ENCODE measurements at regions not wholly inside any gene's neighbourhood (a gene's known extent, or its start where the extent isn't known, plus 50 kb on each side); places are given as distances from the start of the nearest gene placed in this dataset.
"Not testable (repeated sequence)": the region's sequence is repeated elsewhere in the genome, so short reads cannot be mapped to it uniquely, and the experiment has no call there.

- DNase-seq (ENCODE audit: low spot score): no peak
- Mint-ChIP-seq H3K9me3 (ENCODE audit: low read depth) (peaks cover 3% of the 10 kb centered on the region), H3K27me3 (ENCODE audit: low read depth) (no peaks in the 10 kb centered on the region), H3K4me3 (ENCODE audit: unreplicated experiment) (no peak overlapping the region), H3K4me1 (ENCODE audit: low read depth) (no peaks in the 10 kb centered on the region), H3K27ac (ENCODE audit: unreplicated experiment) (no peak overlapping the region), H3K36me3 (ENCODE audit: low read depth) (no peaks in the 10 kb centered on the region)
- TF ChIP-seq CTCF (IDR thresholded peaks at IDR 0.05): no peak
These were observed 178.0 kb upstream of the SPHKAP start for GRCh38 chr2:228359473-228359872.

- Mint-ChIP-seq H3K27ac (ENCODE audit: unreplicated experiment) (no peak overlapping the region), H3K4me1 (ENCODE audit: low read depth) (no peaks in the 10 kb centered on the region), H3K27me3 (ENCODE audit: low read depth) (no peaks in the 10 kb centered on the region), H3K9me3 (ENCODE audit: low read depth) (peaks cover 5% of the 10 kb centered on the region), H3K36me3 (ENCODE audit: low read depth) (no peaks in the 10 kb centered on the region), H3K4me3 (ENCODE audit: unreplicated experiment) (no peak overlapping the region)
- TF ChIP-seq CTCF (IDR thresholded peaks at IDR 0.05): no peak
- no peak for DNase-seq (ENCODE audit: low spot score)
These were observed 174.4 kb upstream of the SPHKAP start for GRCh38 chr2:228355897-228356296.

GRCh38 chr2:228352980-228353379, 171.5 kb upstream of the SPHKAP start:
- H3K4me1 Mint-ChIP-seq (ENCODE audit: low read depth); H3K27me3 Mint-ChIP-seq (ENCODE audit: low read depth); DNase-seq (ENCODE audit: low spot score); H3K27ac Mint-ChIP-seq (ENCODE audit: unreplicated experiment); H3K9me3 Mint-ChIP-seq (ENCODE audit: low read depth); H3K36me3 Mint-ChIP-seq (ENCODE audit: low read depth); H3K4me3 Mint-ChIP-seq (ENCODE audit: unreplicated experiment): not testable (repeated sequence)

- Mint-ChIP-seq H3K4me3 (ENCODE audit: unreplicated experiment) (no peak overlapping the region), H3K36me3 (ENCODE audit: low read depth) (no peaks in the 10 kb centered on the region), H3K4me1 (ENCODE audit: low read depth) (no peaks in the 10 kb centered on the region), H3K27ac (ENCODE audit: unreplicated experiment) (no peak overlapping the region), H3K9me3 (ENCODE audit: low read depth) (peaks cover 5% of the 10 kb centered on the region), H3K27me3 (ENCODE audit: low read depth) (no peaks in the 10 kb centered on the region)
- TF ChIP-seq CTCF (IDR thresholded peaks at IDR 0.05): no peak
- DNase-seq (ENCODE audit: low spot score): no peak
These were observed 170.6 kb upstream of the SPHKAP start for GRCh38 chr2:228352048-228352447.

GRCh38 chr2:228348516-228349064, 167.1 kb upstream of the SPHKAP start:
- Mint-ChIP-seq H3K36me3 (ENCODE audit: low read depth) (no peaks in the 10 kb centered on the region), H3K9me3 (ENCODE audit: low read depth) (peaks cover 2% of the 10 kb centered on the region), H3K4me1 (ENCODE audit: low read depth) (no peaks in the 10 kb centered on the region), H3K4me3 (ENCODE audit: unreplicated experiment) (no peak overlapping the region), H3K27me3 (ENCODE audit: low read depth) (no peaks in the 10 kb centered on the region), H3K27ac (ENCODE audit: unreplicated experiment) (no peak overlapping the region)
- TF ChIP-seq CTCF (IDR thresholded peaks at IDR 0.05): no peak
- DNase-seq (ENCODE audit: low spot score): no peak

GRCh38 chr2:228344531-228344930, 163.0 kb upstream of the SPHKAP start:
- Mint-ChIP-seq H3K9me3 (ENCODE audit: low read depth) (peaks cover 15% of the 10 kb centered on the region), H3K27ac (ENCODE audit: unreplicated experiment) (no peak overlapping the region), H3K4me1 (ENCODE audit: low read depth) (no peaks in the 10 kb centered on the region), H3K4me3 (ENCODE audit: unreplicated experiment) (no peak overlapping the region), H3K27me3 (ENCODE audit: low read depth) (no peaks in the 10 kb centered on the region), H3K36me3 (ENCODE audit: low read depth) (no peaks in the 10 kb centered on the region)
- TF ChIP-seq CTCF (IDR thresholded peaks at IDR 0.05): no peak
- no peak for DNase-seq (ENCODE audit: low spot score)
